Left lobe of liver (tissue), 2 donors: ENCODE measurements at regions not wholly inside any gene's neighbourhood (a gene's known extent, or its start where the extent isn't known, plus 50 kb on each side); places are given as distances from the start of the nearest gene placed in this dataset.
"Not testable (repeated sequence)": the region's sequence is repeated elsewhere in the genome, so short reads cannot be mapped to it uniquely, and the experiment has no call there.

ENCODE experiments used
- ATAC-seq: fragments of 200-7000 bp; cut with Tn5 transposase; one replicate; pipeline ENCODE4 v1.9.1; 2020; ENCODE audit warnings: mild to moderate bottlenecking, moderate library complexity
- DNase-seq: peaks from one replicate; pipeline ENCODE4 v3.0.0-alpha.2; 2020; ENCODE audit warnings: low spot score
- donor health status: DM: no; HTN: no; CAD: no; lungs with moderate emphysema.
- donor health status: DM: no; HTN: yes; CAD: no.

DNA sequence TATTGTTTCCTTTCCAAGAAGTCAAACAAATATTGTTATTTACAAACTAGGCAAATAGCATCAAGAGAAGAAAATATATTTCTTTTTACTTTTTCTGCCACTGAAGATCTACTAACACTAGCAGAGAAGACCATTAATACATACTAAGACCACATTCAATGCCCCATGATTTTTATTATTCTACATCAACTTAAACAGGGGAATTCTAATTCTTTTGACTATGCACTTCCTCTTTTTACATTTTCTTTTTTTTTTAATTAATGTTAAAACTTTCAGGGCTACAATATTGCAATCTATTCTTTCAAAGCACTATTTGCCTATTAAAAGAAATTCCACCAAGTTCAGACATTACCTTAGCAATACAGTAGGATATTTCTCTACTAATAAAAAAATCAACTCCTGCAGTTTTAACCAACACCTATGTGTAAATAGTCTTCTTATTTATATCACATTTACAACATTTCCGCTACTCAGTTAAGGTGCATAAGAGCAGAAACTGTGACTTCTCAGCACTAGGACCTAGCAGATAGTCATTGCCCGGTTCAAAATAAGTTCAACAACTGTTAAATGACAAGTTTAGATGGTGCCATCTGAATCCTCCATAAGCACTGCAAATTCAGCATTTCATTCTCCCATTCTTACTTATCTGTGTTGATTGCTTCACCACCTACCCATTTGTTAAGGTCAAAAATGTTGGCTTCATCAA, 513.5 kb downstream of the TTLL7 start:
- ATAC-seq, DNase-seq: not testable (repeated sequence)

DNA sequence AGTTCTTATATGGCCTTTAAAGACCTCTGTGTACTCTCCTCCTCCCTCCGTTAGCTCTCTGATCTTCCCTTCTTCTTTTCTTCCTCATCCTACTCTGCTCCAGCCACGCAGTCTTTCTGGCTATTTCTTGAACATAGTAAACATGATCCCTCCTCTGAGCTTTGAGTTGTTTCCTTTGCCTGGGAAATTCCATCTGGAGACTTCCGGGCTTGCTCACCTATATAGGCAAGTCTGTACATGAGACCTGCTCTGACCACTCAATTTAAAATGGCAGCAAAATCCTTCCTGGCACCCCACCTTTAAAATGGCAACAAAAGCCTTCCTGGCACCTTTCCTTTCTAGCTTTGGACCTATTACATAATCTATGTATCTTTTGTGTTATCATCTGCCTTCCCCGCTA, 517.6 kb downstream of the TTLL7 start:
- not testable (repeated sequence) for DNase-seq, ATAC-seq

GRCh38 chr1:83479591-83480239, 519.2 kb downstream of the TTLL7 start:
- not testable (repeated sequence) for DNase-seq, ATAC-seq

- peak; percentile 83 for ATAC-seq
- not testable (repeated sequence) for DNase-seq
These were observed 520.8 kb downstream of the TTLL7 start for GRCh38 chr1:83478127-83478526.

GRCh38 chr1:83476518-83476917, 522.4 kb downstream of the TTLL7 start:
- not testable (repeated sequence) for ATAC-seq

DNA sequence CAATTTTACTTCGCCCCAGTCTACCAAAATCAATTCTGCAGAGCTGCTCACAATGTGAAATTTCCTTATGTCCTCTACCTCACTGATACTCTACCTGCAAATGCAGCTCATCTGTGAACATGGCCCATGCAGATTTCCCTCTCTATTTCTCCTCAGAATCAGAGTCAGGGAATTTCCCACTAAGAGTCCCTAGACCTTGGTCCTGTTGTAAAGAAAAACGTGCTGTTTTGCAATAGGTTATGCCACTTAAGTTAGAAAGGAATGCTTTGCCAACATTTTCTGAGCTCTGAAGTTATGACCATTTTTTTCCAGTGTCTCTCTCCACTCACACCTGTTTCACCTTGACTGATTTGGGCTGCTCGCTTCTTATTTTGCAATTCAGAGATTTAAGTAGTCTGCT, 524.0 kb downstream of the TTLL7 start:
- not testable (repeated sequence) for DNase-seq
- peak; percentile 53 for ATAC-seq

More at GRCh38 chr1:83476518-83476917, 522.4 kb downstream of the TTLL7 start:
- not testable (repeated sequence) for DNase-seq

- DNase-seq (peak; percentile 48), ATAC-seq (peak; percentile 78)
These were observed 524.9 kb downstream of the TTLL7 start for GRCh38 chr1:83473986-83474385.

DNA sequence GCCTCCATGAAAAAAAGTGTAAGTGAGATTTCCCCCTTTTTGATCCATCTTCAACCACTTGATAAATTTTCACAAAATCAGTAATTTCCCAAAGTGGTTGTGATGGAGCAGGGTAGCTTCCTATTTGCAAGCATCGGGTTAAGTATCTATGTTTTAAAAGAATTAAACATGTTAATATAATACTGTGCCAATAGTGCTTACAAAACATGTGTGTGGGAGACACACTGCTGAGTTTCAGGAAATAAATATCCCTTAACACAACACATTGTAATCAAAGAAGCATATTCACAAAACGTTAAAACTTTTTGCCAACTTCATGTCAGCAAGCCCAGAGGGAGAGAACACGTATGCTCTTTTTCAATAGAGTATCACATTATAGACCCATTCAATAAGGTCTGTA, 526.9 kb downstream of the TTLL7 start:
- ATAC-seq, DNase-seq: not testable (repeated sequence)

- not testable (repeated sequence) for DNase-seq, ATAC-seq
These were observed 527.7 kb downstream of the TTLL7 start for GRCh38 chr1:83471272-83471671.

- ATAC-seq, DNase-seq: not testable (repeated sequence)
These were observed 530.6 kb downstream of the TTLL7 start for GRCh38 chr1:83468336-83468735.

- not testable (repeated sequence) for ATAC-seq, DNase-seq
These were observed 541.1 kb downstream of the TTLL7 start for GRCh38 chr1:83457735-83458248.

DNA sequence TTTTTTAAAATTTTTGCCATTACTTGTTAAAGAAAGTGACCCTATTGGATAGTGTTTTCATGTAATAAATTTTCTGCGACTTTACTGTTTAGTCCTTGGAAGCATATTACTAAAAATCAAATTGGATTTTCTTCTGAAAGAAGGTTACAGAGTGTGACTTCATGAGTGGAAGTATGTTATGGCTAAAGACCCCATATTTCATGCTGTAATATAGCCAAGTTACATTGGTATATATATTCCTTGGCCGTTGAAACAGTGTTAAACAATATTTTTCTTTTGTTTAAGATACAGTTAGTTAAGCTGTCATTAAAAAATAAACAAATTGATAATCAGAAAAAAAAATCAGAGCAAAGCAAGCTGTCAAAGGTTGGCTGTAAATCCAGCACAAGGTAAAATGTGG, 541.7 kb downstream of the TTLL7 start:
- not testable (repeated sequence) for ATAC-seq, DNase-seq

DNA sequence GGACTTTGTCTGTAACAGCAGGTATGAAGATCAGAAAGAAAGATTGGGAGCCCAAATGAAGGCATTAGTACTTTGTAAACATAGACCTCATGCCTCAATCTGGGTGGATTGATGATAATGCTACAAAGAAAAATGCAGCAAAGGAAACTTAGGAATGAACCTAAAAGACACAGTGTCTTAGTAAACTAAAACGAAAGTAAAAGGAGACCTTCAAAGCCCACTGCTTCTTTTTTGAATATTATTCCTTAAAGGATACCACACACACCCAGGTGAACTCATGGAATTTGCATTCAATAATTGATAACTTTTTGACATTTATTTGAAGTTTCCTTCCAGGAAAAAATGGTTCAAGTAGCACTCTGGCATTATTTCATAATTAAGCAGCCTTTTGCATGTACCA, 543.2 kb downstream of the TTLL7 start:
- ATAC-seq: not testable (repeated sequence)

GRCh38 chr1:83445873-83446272, 553.1 kb downstream of the TTLL7 start:
- DNase-seq, ATAC-seq: not testable (repeated sequence)

More for the DNA sequence above, 543.2 kb downstream of the TTLL7 start:
- not testable (repeated sequence) for DNase-seq

DNA sequence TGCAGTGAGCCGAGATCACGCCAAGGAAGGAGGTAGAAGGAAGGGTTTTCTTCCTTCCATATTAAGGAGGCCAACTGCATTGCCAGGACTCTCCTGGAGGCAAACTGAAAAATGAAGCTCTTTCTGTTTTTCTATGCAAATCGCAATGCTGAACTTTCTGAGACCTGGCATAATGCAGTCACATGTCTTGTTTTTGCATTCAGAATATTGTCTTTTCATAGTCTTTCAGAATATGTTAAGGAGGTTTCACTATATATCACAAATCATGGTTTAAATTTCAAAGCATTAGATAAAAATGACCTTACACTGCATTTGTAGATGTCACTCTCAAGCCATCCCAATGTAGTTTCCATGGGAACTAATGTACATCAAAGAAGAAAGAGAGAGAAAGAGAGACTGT, 556.5 kb downstream of the TTLL7 start:
- DNase-seq, ATAC-seq: not testable (repeated sequence)

GRCh38 chr1:83440586-83440985, 558.3 kb downstream of the TTLL7 start:
- not testable (repeated sequence) for ATAC-seq, DNase-seq

DNA sequence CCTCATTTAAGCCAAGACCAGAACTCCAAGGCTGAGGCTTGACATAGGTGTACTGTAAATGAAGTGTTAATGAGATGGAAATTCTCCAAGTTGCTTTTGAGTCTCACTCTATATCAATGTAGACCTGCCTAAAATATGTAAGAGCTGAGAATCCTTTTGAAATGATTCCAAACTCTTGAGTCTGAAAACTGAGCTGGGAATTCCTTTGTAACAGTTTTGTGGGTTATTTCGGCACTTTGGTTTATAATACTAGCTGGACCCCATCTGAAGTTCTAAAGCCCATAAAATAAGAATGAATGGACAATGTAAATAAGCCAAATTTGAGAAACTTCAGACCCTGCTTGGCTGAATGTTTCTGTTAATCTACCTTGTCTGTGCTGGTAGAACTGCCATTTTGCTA, 558.9 kb downstream of the TTLL7 start:
- DNase-seq, ATAC-seq: not testable (repeated sequence)

- ATAC-seq, DNase-seq: not testable (repeated sequence)
These were observed 560.6 kb downstream of the TTLL7 start for GRCh38 chr1:83438316-83438715.

DNA sequence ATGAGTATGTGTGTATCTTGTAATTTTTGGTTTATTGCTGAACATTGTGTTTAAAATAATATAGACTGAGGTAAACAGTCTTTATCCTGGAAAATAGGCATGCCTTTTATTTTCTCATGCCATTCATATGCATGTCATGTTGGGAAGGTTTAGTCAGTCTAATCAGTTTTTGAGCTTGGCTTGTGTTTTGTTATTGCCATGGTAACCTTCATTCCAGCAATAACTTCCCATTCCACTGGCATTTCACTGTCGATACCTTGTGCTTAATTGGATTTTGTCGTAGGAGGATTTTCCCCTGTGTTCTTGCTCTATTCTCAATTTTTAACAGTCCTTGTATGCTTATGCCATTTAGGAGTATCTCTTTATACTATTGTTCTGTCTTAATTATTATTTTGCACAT, 563.6 kb downstream of the TTLL7 start:
- not testable (repeated sequence) for DNase-seq, ATAC-seq

DNA sequence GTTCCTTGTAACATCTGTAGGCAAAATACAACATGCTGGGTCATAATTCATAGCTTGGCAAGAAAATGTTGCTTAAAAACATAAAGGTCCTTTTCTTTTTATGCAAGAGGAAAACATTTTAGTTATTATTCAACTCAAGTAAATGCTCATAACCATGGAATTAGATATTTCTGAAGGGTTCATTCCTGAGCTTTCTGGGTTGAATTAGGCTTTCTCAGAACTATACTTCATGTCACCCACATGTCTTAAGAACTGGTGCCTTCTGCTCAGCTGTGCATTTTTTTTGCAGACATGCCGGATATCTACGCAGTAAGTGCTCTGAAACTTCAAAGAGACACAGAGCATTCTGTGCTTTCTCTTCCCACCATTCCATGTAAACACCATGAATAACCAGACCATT, 571.4 kb downstream of the TTLL7 start:
- not testable (repeated sequence) for ATAC-seq, DNase-seq

GRCh38 chr1:83423382-83423781, 575.5 kb downstream of the TTLL7 start:
- not testable (repeated sequence) for ATAC-seq

GRCh38 chr1:83418558-83418957, 580.4 kb downstream of the TTLL7 start:
- DNase-seq (no peak), ATAC-seq (no peak)

More at GRCh38 chr1:83423382-83423781, 575.5 kb downstream of the TTLL7 start:
- not testable (repeated sequence) for DNase-seq
